DMS79 treated with DMSO at 0.1 percent for 48 hours (cell line): ENCODE measurements at regions not wholly inside any gene's neighbourhood (a gene's known extent, or its start where the extent isn't known, plus 50 kb on each side); places are given as distances from the start of the nearest gene placed in this dataset.

ENCODE experiments used
- DNase-seq: peaks from one replicate; lab custom pipeline; 2025; lab: John Stamatoyannopoulos, UW

GRCh38 chr11:134762248-134763029 lies 350.4 kb upstream of the B3GAT1 start:
- DNase-seq = no peak

DNA sequence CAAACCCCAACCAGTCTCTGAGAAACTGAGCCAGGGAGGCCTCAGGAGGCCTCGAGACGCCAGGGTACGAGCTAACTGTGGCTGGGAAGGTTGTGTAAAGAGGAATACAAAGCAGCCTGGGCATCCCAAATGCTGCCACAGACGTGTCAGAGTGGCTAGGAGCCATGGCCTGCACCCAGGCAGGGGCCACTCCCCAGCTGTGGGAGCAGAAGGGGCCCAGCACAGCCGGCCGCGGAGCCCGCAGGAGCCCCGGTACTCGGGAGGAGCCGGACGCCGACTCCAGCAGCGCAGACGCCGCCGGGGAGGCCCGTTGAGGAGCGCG lies 349.8 kb upstream of the B3GAT1 start:
- DNase-seq = no peak

DNA sequence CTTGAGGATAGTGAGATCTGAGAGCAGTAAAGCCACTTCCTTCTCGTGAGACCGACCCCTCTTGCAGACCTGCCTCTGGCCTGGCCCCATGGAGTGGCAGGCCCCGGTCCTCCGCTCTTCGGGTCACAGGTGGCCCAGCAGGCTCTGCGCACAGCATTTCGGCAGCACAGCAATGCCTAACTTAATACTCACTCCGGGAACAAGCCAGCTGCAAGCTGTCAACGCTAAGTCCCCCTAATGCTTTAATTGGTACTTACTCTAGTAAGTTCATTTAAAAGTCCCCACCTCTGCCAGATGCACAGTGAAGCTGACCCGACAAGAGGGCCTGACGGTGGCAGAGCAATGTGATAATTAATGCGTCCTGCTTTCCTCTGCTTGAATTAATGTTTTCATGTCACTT lies 349.3 kb upstream of the B3GAT1 start:
- no peak for DNase-seq

GRCh38 chr11:134760957-134761356 lies 348.9 kb upstream of the B3GAT1 start:
- no peak for DNase-seq

- no peak for DNase-seq
Observed at GRCh38 chr11:134760299-134760698, 348.3 kb upstream of the B3GAT1 start.

- DNase-seq = no peak
Observed at GRCh38 chr11:134759855-134760254, 347.8 kb upstream of the B3GAT1 start.

GRCh38 chr11:134759274-134759673 lies 347.2 kb upstream of the B3GAT1 start:
- no peak for DNase-seq

- DNase-seq = no peak
Observed at GRCh38 chr11:134758342-134758931, 346.4 kb upstream of the B3GAT1 start.

DNA sequence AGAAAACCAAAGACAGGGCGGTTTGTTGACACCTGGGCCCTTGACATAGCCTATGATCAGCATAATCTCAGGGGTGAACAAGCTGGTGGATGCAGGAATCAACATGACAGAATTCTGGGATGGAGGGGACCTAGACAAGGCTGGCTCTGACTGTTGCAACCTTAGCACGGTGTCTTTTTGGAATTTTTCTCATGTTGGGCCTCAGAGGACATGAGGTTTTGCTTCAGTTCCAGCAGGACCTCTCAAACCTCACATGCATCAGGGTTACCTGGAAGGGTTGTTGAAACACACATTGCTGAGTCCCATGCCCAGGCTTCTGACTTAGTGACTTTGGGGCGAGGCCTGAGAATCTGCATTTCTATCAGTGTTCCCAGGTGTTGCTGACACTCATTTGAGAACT lies 345.6 kb upstream of the B3GAT1 start:
- DNase-seq = no peak

DNA sequence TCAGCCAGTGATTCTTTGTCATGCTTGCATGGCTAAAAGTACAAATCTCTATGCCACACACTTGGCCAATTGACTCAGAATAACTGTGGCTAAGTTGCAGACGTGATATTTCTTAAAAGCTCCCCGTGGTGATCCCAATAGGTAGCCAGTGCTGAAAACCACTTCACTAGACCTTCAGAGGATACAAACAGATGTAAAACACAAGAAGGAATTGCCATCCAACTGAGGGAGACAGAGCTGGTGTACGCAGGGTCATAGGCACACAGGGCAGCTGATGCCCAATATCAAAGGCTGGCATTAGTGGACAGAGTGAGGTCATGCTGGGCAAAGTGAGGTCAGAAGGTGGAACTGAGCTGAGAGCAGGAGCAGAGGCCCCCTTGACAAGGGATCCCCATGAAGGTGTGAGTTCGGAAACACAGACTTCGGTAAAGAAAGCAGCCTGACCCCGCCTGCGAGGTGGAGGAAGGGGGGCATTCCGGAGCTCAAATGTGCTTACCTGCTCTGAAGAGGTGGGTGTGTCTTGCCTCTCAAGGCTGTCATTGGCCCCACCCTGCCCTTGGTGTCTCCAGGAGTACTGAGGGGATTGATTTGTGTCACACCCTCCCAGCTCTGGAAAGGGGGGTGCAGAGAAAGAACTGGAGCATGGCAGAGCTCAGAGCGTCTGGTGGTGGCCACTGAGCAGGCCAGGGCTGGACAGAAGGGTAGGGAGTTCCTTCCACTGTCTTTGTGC lies 344.9 kb upstream of the B3GAT1 start:
- DNase-seq = no peak

GRCh38 chr11:134755535-134755934 lies 343.5 kb upstream of the B3GAT1 start:
- DNase-seq = no peak

DNA sequence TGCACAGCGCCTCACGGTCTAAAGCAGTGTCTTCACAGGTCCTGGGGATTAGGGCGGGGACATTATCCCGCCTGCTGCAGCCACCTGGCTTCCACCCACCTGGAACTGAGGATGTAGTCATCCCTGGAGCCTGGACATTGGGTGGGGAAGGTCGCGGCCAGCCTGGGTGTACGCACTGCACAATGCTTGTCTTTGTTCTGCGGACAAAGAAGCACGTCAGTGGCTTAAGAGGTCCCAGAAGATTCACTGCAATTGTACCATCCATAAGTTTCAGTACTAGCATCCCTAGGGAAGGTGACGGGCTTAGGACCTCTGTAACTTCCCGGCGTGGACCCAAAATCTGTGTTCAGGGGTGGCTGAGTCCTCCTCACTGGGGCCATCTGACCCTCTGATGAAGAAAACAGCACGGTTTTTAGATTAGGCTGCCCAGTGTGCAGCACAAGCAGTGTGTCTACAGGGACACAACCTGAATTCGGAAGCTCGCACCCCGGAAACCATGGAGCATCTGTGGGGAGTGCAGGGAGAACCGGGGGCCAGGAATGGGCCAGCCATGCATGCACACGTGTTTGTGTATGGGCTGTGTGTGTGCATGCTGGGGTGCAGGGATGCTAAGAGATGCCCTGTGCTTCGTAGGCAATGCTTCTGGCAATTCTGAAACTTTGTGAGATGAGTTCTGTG lies 342.6 kb upstream of the B3GAT1 start:
- no peak for DNase-seq

DNA sequence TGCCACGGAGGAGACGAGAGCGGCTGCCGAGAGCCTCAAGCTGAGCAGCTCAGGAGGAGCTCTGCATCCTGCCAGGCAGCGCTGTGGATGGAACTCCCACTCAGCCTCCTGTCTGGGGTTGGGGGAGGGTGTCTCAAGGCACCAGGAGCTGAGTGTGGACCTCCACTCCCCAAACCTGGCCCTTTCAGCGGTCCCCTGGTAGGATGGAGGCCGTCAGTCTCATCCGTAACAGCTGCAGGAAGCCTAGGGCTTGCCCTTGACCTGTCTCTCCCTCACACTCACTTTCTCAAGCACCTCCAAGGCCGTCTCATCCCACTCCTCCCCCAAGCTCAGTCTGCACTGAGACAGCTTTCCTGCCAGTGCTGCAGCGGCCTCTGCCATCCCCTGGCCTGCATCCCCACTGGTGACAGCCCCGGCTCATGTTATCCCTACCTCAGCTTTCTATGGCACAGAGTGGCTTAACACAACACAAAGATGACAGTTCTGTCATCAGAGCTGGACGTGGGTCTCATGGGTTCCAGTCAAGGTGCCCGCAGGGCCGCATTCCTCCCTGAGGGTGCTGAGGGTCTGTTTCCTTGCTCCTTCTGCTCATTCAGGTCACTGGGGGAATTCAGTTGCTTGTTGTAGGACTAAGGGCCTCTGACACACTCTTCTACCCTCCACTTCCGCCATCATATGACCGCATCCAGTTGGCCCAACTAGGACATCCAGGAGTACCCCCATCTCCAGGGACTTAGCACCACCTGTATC lies 341.9 kb upstream of the B3GAT1 start:
- no peak for DNase-seq

DNA sequence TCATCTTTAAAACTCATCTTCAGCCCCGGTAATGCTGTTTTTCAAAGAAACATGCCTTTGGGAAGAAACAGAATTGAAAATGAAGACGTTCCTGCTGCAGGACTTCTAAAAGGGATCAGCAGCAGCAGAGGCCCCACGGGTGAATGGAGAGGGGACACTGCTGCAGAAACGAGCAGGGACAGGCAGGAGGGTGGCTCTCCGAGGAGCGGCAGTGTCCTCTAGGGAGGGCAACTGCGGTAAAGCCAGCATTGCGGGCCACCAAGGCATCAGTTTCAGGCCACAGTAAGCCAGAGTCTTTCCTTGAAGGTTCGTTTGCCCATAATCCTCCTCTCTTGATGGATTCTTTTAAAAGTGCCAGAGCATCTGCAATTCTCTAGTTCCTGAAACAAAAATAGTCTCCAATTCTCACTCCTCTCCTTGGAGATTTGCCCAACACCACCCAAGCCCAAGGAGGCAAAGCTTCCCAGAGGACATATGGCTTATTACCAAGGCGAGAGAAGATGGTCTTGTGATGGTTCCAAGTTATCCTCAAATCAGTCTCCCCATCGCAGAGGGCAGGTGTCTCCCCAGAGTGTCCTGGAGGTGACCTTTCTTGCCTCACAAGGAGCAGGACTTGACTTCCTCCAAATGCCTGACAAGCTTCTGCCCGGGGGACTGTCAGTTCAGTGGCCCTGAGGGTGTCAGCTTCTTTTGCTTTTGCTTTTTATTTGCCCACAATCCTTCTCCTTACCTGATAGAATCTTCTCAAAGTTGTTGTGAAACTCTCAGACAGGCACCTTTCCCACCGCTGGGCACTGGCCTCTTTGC lies 341.1 kb upstream of the B3GAT1 start:
- DNase-seq = no peak

- DNase-seq = no peak
Observed at GRCh38 chr11:134752526-134752925, 340.5 kb upstream of the B3GAT1 start.

- no peak for DNase-seq
Observed at GRCh38 chr11:134751766-134752165, 339.7 kb upstream of the B3GAT1 start.

DNA sequence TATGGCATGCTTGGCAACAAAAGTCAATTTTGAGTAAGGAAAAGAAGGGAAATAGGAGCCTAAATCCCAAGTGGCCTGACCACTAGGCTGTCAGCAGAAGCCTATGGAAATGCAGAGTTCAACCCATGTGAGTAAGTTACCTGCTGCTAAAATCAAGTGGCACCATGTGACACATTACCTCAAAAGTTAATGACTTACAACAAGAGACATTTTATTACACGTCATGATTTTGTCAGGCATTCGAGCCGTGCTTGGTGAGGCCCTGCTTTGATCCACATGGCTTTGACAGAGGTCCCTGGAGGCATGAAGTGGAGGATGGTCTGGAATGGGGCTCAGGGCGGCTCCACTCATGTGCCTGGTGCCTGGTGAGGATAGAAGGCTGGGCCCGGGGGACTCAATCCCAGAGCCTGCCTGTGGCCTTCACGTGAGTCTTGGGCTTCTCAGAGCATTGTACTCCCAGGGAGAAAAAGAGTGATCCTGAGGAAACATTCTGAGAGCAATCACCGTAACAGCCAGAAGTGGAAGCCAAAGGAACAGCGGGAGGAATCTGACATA lies 339.1 kb upstream of the B3GAT1 start:
- DNase-seq = no peak

- no peak for DNase-seq
Observed at GRCh38 chr11:134750619-134751018, 338.6 kb upstream of the B3GAT1 start.

DNA sequence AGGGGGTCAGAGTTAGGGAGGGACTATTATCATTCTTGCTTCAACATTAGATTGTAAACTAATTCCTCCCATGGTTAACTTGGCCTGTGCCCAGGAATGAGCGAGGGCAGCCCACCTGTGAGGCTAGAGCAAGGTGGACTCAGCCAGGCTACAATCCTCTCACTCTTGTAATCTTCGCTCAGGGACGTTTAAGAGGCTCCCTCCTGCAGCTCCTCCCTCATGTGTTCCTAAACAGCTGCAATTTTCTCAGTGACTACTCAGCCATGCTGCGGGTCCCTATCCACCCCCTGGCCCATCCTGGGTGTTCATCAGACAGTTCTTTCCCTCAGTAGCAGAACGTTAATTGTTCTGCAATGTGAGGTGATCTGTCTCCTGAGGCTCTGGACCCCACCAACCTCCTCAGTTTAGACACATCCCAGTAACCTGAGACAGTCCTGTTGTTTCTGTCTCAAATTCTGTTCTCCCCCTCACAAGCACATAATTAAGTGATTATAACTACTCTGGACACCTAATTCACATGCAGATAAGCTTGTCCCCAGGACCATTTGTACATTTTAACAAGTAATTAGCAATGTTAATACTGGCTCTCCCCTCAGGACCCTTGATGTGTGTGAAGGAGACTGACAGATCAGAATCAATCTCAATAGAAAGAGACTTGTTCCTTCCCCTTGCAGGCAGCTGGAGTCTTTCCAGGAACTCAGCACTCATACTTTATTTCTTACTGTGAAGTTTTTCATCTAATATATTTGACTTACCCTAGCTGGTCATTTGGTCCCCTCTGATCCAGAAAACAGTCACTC lies 337.2 kb upstream of the B3GAT1 start:
- no peak for DNase-seq

GRCh38 chr11:134746609-134747008 lies 334.6 kb upstream of the B3GAT1 start:
- no peak for DNase-seq
